EL (cell line): ENCODE measurements at regions not wholly inside any gene's neighbourhood (a gene's known extent, or its start where the extent isn't known, plus 50 kb on each side); places are given as distances from the start of the nearest gene placed in this dataset.
"Not testable (repeated sequence)": the region's sequence is repeated elsewhere in the genome, so short reads cannot be mapped to it uniquely, and the experiment has no call there.

Experiments
- DNase-seq: peaks from one replicate; pipeline ENCODE4 v3.0.0-alpha.2; 2016

GRCh38 chr2:188788621-188789020 is 185.6 kb upstream of the COL3A1 start:
- DNase-seq, result peak; percentile 82

- DNase-seq, result no peak
Measured at GRCh38 chr2:188789951-188790350, 184.2 kb upstream of the COL3A1 start.

- DNase-seq, result not testable (repeated sequence)
Measured at GRCh38 chr2:188794453-188794852, 179.7 kb upstream of the COL3A1 start.

GRCh38 chr2:188795762-188796161 is 178.4 kb upstream of the COL3A1 start:
- no peak for DNase-seq

GRCh38 chr2:188797371-188797770 is 176.8 kb upstream of the COL3A1 start:
- DNase-seq, result no peak

GRCh38 chr2:188798159-188798558 is 176.0 kb upstream of the COL3A1 start:
- peak; percentile 39 for DNase-seq

- no peak for DNase-seq
Measured at GRCh38 chr2:188805219-188805618, 169.0 kb upstream of the COL3A1 start.

GRCh38 chr2:188808947-188809355 is 165.2 kb upstream of the COL3A1 start:
- DNase-seq, result peak; percentile 91

- no peak for DNase-seq
Measured at GRCh38 chr2:188810586-188810985, 163.6 kb upstream of the COL3A1 start.

GRCh38 chr2:188811522-188811921 is 162.7 kb upstream of the COL3A1 start:
- DNase-seq, result peak; percentile 63

GRCh38 chr2:188813315-188813714 is 160.9 kb upstream of the COL3A1 start:
- peak; percentile 60 for DNase-seq

- peak; percentile 18 for DNase-seq
Measured at GRCh38 chr2:188813857-188814256, 160.3 kb upstream of the COL3A1 start.

- DNase-seq, result no peak
Measured at GRCh38 chr2:188819011-188819410, 155.2 kb upstream of the COL3A1 start.

GRCh38 chr2:188819792-188820191 is 154.4 kb upstream of the COL3A1 start:
- DNase-seq, result peak; percentile 19

- no peak for DNase-seq
Measured at GRCh38 chr2:188820576-188820975, 153.6 kb upstream of the COL3A1 start.

GRCh38 chr2:188824125-188824524 is 150.0 kb upstream of the COL3A1 start:
- no peak for DNase-seq

GRCh38 chr2:188833331-188833730 is 140.8 kb upstream of the COL3A1 start:
- DNase-seq, result no peak

- no peak for DNase-seq
Measured at GRCh38 chr2:188833799-188834198, 140.4 kb upstream of the COL3A1 start.

GRCh38 chr2:188835006-188835405 is 139.2 kb upstream of the COL3A1 start:
- DNase-seq, result no peak

- no peak for DNase-seq
Measured at GRCh38 chr2:188835821-188836220, 138.4 kb upstream of the COL3A1 start.

- DNase-seq, result no peak
Measured at GRCh38 chr2:188845692-188846091, 128.5 kb upstream of the COL3A1 start.

GRCh38 chr2:188848887-188849435 is 125.2 kb upstream of the COL3A1 start:
- DNase-seq, result no peak

GRCh38 chr2:188850786-188851185 is 123.4 kb upstream of the COL3A1 start:
- peak; percentile 10 for DNase-seq

- no peak for DNase-seq
Measured at GRCh38 chr2:188851311-188851710, 122.9 kb upstream of the COL3A1 start.

GRCh38 chr2:188851826-188852225 is 122.3 kb upstream of the COL3A1 start:
- DNase-seq, result no peak

- peak; percentile 9 for DNase-seq
Measured at GRCh38 chr2:188852772-188853171, 121.4 kb upstream of the COL3A1 start.
